ENCODE measurements at regions not wholly inside any gene's neighbourhood (a gene's known extent, or its start where the extent isn't known, plus 50 kb on each side); places are given as distances from the start of the nearest gene placed in this dataset.

DNA sequence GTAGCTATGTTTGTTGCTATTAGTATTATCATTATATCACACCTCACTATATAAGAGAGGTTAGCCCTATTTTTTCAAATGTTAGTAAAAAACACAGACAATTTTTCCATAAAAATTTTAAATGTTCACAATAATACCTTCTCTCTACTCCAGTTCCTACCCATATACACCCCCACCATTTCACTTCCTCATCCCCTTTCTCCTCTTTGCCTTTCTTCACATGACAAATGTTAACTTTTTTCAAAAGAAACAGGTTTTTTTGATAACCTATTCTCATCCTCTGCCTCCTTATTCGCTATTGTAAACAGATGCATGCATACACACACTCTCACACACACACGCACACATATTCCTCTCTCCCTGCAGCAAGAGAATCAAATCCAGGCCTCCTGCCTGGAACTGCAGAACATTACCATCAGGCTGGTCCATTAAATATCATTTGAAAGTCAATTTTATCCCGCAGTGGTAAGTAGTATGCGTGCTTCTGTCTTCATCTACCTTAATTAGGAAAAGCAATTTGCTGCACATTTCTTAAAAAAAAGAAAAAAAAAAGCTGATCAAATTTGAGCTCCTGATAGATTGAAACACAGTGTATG, 55.5 kb downstream of the MID1IP1 start:
- H3K27me3 Mint-ChIP-seq (ENCODE audit: insufficient read depth) = no peaks in the 10 kb centered on the region
- H3K9me3 Mint-ChIP-seq = no peaks in the 10 kb centered on the region
- no peak for DNase-seq (ENCODE audit: low spot score)
- intact Hi-C loops (cut with micrococcal nuclease) = no loop called here
- H3K4me1 Mint-ChIP-seq (ENCODE audit: low read depth) = no peaks in the 10 kb centered on the region
- no peak overlapping the region for H3K27ac Mint-ChIP-seq
- no peaks in the 10 kb centered on the region for H3K36me3 Mint-ChIP-seq (ENCODE audit: low read depth)
- H3K4me3 Mint-ChIP-seq = no peak overlapping the region

GRCh38 chrX:38857736-38858523, 56.7 kb downstream of the MID1IP1 start:
- H3K27me3 Mint-ChIP-seq (ENCODE audit: insufficient read depth) = no peaks in the 10 kb centered on the region
- H3K4me1 Mint-ChIP-seq (ENCODE audit: low read depth) = no peaks in the 10 kb centered on the region
- H3K27ac Mint-ChIP-seq = no peak overlapping the region
- H3K4me3 Mint-ChIP-seq = no peak overlapping the region
- intact Hi-C loops (cut with micrococcal nuclease) = no loop called here
- no peak for DNase-seq (ENCODE audit: low spot score)
- no peaks in the 10 kb centered on the region for H3K36me3 Mint-ChIP-seq (ENCODE audit: low read depth)
- H3K9me3 Mint-ChIP-seq = no peaks in the 10 kb centered on the region

GRCh38 chrX:38859602-38860001, 58.3 kb downstream of the MID1IP1 start:
- Mint-ChIP-seq H3K27ac (no peak overlapping the region), H3K27me3 (ENCODE audit: insufficient read depth) (no peaks in the 10 kb centered on the region), H3K4me1 (ENCODE audit: low read depth) (no peaks in the 10 kb centered on the region), H3K4me3 (no peak overlapping the region), H3K36me3 (ENCODE audit: low read depth) (no peaks in the 10 kb centered on the region), H3K9me3 (no peaks in the 10 kb centered on the region)
- no peak for DNase-seq (ENCODE audit: low spot score)
- intact Hi-C loops (cut with micrococcal nuclease) = no loop called here

DNA sequence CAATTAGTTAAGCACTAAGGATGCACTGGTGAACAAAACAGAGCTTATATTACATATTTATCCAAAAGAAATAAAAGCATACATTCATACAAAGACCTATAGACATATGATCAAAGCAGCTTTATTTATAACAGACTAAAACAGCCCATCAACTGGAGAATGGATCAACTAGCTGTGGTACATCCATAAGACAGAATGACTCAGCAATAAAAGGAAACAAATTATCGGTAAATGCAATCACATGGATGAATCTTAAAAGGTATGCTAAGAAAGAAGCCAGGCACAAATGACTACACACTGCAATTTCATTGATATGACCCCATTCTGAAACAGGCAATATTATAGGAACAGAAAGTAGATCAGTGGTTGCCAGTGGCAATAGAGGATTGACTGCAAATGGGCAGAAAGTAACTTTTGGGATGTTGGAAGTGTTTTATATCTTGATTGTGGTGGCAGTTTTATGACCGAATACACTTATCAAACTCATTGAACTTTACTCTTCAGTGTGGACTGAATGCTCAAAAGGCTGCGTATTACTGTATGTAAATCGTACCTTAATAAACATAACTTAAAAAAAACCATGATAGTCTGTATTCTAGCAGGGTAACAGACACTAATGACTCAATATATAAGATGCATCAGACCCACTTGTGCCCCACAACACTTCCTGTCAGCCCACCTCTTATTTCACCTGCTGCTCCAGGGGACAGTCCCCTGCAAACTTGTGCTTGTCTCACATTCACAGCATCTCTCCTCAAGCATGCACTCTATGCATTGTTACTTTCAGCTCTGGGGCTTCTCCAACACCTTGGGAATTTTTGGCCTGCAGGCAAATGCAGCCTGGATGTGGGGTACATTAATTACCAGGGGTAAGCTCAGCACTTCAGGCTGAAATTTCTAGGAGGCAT, 59.1 kb downstream of the MID1IP1 start:
- no peak overlapping the region for H3K27ac Mint-ChIP-seq
- no peaks in the 10 kb centered on the region for H3K36me3 Mint-ChIP-seq (ENCODE audit: low read depth)
- no peak for DNase-seq (ENCODE audit: low spot score)
- no peak overlapping the region for H3K4me3 Mint-ChIP-seq
- intact Hi-C loops (cut with micrococcal nuclease) = no loop called here
- no peaks in the 10 kb centered on the region for H3K4me1 Mint-ChIP-seq (ENCODE audit: low read depth)
- H3K9me3 Mint-ChIP-seq = no peaks in the 10 kb centered on the region
- no peaks in the 10 kb centered on the region for H3K27me3 Mint-ChIP-seq (ENCODE audit: insufficient read depth)

GRCh38 chrX:38861489-38861888, 60.2 kb downstream of the MID1IP1 start:
- no peaks in the 10 kb centered on the region for H3K4me1 Mint-ChIP-seq (ENCODE audit: low read depth)

DNA sequence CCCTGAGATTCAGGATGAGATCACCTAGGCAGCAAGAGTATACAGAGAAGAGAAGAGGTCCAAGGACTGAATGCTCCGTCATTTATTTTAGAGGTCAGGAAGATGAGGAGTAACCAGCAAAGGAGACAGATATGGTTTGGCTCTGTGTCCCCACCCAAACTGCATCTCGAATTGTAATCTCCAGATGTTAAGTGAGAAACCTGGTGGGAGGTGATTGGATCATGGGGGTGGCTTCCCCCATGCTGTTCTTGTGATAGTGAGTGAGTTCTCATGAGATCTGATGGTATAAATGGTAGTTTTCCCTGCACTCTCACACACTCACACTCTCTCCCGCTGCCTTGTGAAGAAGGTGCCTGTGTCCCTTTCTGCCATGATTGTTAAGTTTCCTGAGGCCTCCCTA, 60.8 kb downstream of the MID1IP1 start:
- DNase-seq (ENCODE audit: low spot score) = no peak
- intact Hi-C loops (cut with micrococcal nuclease) = no loop called here
- Mint-ChIP-seq H3K36me3 (ENCODE audit: low read depth) (no peaks in the 10 kb centered on the region), H3K27me3 (ENCODE audit: insufficient read depth) (no peaks in the 10 kb centered on the region), H3K9me3 (no peaks in the 10 kb centered on the region), H3K4me3 (no peak overlapping the region), H3K4me1 (ENCODE audit: low read depth) (no peaks in the 10 kb centered on the region), H3K27ac (no peak overlapping the region)

More at GRCh38 chrX:38861489-38861888, 60.2 kb downstream of the MID1IP1 start:
- no peak overlapping the region for H3K4me3 Mint-ChIP-seq
- intact Hi-C loops (cut with micrococcal nuclease) = no loop called here
- H3K27ac Mint-ChIP-seq = no peak overlapping the region
- H3K36me3 Mint-ChIP-seq (ENCODE audit: low read depth) = no peaks in the 10 kb centered on the region
- H3K9me3 Mint-ChIP-seq = no peaks in the 10 kb centered on the region
- DNase-seq (ENCODE audit: low spot score) = no peak
- no peaks in the 10 kb centered on the region for H3K27me3 Mint-ChIP-seq (ENCODE audit: insufficient read depth)

GRCh38 chrX:38864165-38864564, 62.9 kb downstream of the MID1IP1 start:
- Mint-ChIP-seq H3K36me3 (ENCODE audit: low read depth) (no peaks in the 10 kb centered on the region), H3K4me1 (ENCODE audit: low read depth) (no peaks in the 10 kb centered on the region), H3K27ac (no peak overlapping the region), H3K4me3 (no peak overlapping the region), H3K27me3 (ENCODE audit: insufficient read depth) (no peaks in the 10 kb centered on the region), H3K9me3 (no peaks in the 10 kb centered on the region)
- no peak for DNase-seq (ENCODE audit: low spot score)
- intact Hi-C loops (cut with micrococcal nuclease) = no loop called here

DNA sequence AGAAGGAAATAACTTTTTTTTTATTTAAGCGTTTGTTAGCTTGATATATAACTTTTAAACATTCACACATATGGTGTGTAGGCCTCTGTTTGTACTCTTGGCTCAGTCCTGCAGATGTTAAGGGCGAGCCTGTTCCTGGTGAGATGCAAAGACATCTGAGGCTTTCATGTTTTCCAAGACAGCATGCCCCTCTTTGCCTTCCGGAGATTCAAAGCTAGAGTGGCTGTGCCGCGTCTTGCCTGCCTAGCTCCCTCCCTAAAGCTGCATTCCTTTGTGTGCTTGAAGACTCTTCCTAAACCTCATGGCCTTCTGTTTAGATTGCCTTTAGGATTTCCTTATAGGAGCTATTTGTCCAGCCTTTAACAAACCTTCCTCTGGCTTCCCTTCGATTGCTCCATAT, 67.1 kb downstream of the MID1IP1 start:
- Mint-ChIP-seq H3K27ac (no peak overlapping the region), H3K27me3 (ENCODE audit: insufficient read depth) (no peaks in the 10 kb centered on the region), H3K4me1 (ENCODE audit: low read depth) (no peaks in the 10 kb centered on the region), H3K36me3 (ENCODE audit: low read depth) (no peaks in the 10 kb centered on the region), H3K4me3 (no peak overlapping the region), H3K9me3 (no peaks in the 10 kb centered on the region)
- intact Hi-C loops (cut with micrococcal nuclease) = no loop called here
- no peak for DNase-seq (ENCODE audit: low spot score)

DNA sequence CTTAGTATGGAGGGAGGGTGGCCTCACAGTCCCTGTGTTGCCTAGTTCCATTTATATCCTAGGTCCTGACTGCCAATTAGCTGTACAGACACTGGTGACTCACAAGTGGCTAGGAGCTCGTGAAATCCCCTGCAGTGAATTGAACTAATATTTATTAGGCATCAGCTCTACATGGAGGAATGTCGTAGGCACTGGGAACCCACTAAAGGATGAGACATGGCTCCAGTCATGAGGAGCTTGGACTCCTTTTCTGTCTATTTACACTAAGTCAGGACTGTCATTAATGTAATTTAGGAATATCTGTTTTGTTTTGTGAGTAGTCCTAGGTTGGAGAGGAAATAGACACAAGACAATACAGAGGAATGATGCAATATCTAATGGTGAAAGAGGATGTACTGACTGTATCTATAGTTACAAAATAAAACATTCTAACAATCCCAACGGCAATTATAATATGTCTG, 67.7 kb downstream of the MID1IP1 start:
- DNase-seq (ENCODE audit: low spot score) = no peak
- Mint-ChIP-seq H3K27me3 (ENCODE audit: insufficient read depth) (no peaks in the 10 kb centered on the region), H3K27ac (no peak overlapping the region), H3K4me1 (ENCODE audit: low read depth) (no peaks in the 10 kb centered on the region), H3K36me3 (ENCODE audit: low read depth) (no peaks in the 10 kb centered on the region), H3K4me3 (no peak overlapping the region), H3K9me3 (no peaks in the 10 kb centered on the region)
- intact Hi-C loops (cut with micrococcal nuclease) = no loop called here

DNA sequence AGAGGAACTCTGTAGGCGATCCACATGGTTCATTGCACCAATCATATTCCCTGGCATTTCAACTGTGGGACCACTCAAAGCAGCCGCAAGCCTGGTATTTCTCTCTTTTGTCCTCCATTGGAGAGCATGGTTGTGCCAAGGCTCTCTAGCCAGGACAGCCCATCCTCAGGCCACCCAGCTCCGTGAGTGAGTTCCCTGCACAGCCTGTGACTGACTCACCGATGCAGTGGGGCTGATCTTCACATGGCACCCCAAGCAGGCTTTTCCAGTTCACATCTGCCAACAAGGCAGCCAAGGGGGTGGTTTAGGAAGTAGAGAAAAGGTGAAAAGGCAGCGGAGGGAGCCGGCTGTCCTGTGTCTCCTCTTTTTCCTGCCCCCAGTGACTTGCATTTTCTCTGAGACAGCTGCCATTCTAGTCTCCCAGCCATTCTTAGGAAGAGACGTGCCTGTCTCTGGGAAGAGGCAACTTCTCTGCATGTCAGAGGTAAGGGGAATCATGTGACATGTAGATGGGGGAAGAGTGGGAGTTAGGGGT, 69.2 kb downstream of the MID1IP1 start:
- Mint-ChIP-seq H3K36me3 (ENCODE audit: low read depth) (no peaks in the 10 kb centered on the region), H3K27me3 (ENCODE audit: insufficient read depth) (peaks cover 1% of the 10 kb centered on the region), H3K9me3 (no peaks in the 10 kb centered on the region), H3K4me3 (no peak overlapping the region), H3K4me1 (ENCODE audit: low read depth) (no peaks in the 10 kb centered on the region), H3K27ac (no peak overlapping the region)
- no peak for DNase-seq (ENCODE audit: low spot score)
- intact Hi-C loops (cut with micrococcal nuclease) = no loop called here

GRCh38 chrX:38871129-38872029, 70.1 kb downstream of the MID1IP1 start:
- Mint-ChIP-seq H3K27ac (no peak overlapping the region), H3K27me3 (ENCODE audit: insufficient read depth) (peaks cover 1% of the 10 kb centered on the region), H3K4me1 (ENCODE audit: low read depth) (no peaks in the 10 kb centered on the region), H3K9me3 (no peaks in the 10 kb centered on the region), H3K36me3 (ENCODE audit: low read depth) (no peaks in the 10 kb centered on the region), H3K4me3 (no peak overlapping the region)
- intact Hi-C loops (cut with micrococcal nuclease) = no loop called here
- DNase-seq (ENCODE audit: low spot score) = no peak

GRCh38 chrX:38877366-38877765, 76.1 kb downstream of the MID1IP1 start:
- Mint-ChIP-seq H3K4me1 (ENCODE audit: low read depth) (peaks cover 13% of the 10 kb centered on the region), H3K27me3 (ENCODE audit: insufficient read depth) (peaks cover 1% of the 10 kb centered on the region), H3K4me3 (no peak overlapping the region), H3K9me3 (no peaks in the 10 kb centered on the region), H3K36me3 (ENCODE audit: low read depth) (no peaks in the 10 kb centered on the region), H3K27ac (no peak overlapping the region)
- intact Hi-C loops (cut with micrococcal nuclease) = no loop called here
- DNase-seq (ENCODE audit: low spot score) = no peak
